NB4 (cell line): ENCODE measurements at regions not wholly inside any gene's neighbourhood (a gene's known extent, or its start where the extent isn't known, plus 50 kb on each side); places are given as distances from the start of the nearest gene placed in this dataset.

Experiments
- POLR2A ChIP-seq: IDR thresholded peaks from 2 replicates; pipeline ENCODE4 v1.6.1; 2011; ENCODE audit warnings: mild to moderate bottlenecking; ENCODE audit not compliant: insufficient read length; ENCODE audit errors: extremely low read depth
- TF ChIP-seq, protein P1 (sequence below): IDR thresholded peaks from one replicate; pipeline ENCODE4 v1.5.1; 2012; ENCODE audit warnings: low read depth, low read length

DNA sequence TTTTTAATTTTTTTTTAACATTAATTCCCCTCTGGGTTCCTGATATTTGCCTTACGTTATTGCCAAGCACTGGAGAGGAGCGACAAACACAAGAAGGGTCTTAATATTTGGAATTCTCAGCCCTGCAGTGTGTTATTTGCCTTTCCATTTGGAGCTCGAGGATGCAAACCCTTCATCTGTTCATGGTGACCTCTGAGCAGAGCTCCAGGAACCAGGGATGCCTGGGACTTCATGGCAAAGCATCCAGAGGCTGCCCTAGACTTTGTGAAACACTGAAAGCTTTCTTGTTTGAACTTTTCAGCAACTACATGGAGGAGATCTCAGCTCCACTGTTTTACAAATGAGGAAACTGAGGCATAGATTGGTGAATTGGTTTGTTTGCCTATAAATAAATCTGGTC is 254.2 kb downstream of the CBLN1 start:
- TF ChIP-seq, protein P1, sequence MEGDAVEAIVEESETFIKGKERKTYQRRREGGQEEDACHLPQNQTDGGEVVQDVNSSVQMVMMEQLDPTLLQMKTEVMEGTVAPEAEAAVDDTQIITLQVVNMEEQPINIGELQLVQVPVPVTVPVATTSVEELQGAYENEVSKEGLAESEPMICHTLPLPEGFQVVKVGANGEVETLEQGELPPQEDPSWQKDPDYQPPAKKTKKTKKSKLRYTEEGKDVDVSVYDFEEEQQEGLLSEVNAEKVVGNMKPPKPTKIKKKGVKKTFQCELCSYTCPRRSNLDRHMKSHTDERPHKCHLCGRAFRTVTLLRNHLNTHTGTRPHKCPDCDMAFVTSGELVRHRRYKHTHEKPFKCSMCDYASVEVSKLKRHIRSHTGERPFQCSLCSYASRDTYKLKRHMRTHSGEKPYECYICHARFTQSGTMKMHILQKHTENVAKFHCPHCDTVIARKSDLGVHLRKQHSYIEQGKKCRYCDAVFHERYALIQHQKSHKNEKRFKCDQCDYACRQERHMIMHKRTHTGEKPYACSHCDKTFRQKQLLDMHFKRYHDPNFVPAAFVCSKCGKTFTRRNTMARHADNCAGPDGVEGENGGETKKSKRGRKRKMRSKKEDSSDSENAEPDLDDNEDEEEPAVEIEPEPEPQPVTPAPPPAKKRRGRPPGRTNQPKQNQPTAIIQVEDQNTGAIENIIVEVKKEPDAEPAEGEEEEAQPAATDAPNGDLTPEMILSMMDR = no peak
- no peak for TF ChIP-seq POLR2A
